IMR-90 (cell line): ENCODE measurements at regions not wholly inside any gene's neighbourhood (a gene's known extent, or its start where the extent isn't known, plus 50 kb on each side); places are given as distances from the start of the nearest gene placed in this dataset.

Experiments used
- MXI1 ChIP-seq: IDR thresholded peaks from 2 replicates; pipeline ENCODE4 v1.6.1; 2012; ENCODE audit warnings: low read depth, mild to moderate bottlenecking, low read length, moderate library complexity, borderline replicate concordance
- POLR2A ChIP-seq: IDR thresholded peaks from 2 replicates; pipeline ENCODE4 v1.6.1; 2012; ENCODE audit warnings: mild to moderate bottlenecking, low read depth, low read length
- RAD21 ChIP-seq: IDR thresholded peaks from 2 replicates; pipeline ENCODE4 v1.6.1; 2012; ENCODE audit warnings: low read length, improper control_type of control experiment
- RCOR1 ChIP-seq: IDR thresholded peaks from 2 replicates; pipeline ENCODE4 v1.6.1; 2012; ENCODE audit warnings: mild to moderate bottlenecking, low read length, improper control_type of control experiment; ENCODE audit not compliant: insufficient replicate concordance
- TF ChIP-seq, protein P1 (sequence below): conservative IDR thresholded peaks from 2 replicates; pipeline ENCODE4 v1.5.1; 2012; ENCODE audit warnings: mild to moderate bottlenecking, low read depth, low read length, improper control_type of control experiment
- TF ChIP-seq, protein P2 (sequence below): fragments of 150-350 bp; IDR thresholded peaks from 2 replicates; pipeline ENCODE4 v1.6.1; 2017; ENCODE audit warnings: mild to moderate bottlenecking, antibody characterized with exemption, low read length, low read depth

DNA sequence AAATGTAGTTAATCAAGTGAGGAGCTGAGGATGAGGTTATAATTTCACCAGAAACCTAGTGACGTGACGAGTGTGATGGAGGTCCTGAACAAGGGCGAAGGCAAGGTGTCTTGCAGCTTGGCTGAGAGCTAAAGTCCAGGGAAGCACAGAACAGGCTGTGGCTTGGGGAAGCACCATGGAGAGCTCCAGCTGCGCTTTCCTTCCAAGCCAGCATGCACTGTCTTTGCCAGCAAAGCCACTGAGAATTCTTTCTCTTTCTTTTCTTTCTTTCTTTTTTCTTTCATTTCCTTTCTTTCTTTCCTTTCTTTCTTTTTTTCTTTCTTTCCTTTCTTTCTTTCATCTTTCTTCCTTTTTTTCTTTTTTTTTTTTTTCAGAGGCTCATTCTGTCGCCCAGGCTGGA is 239.3 kb downstream of the FBXO15 start:
- TF ChIP-seq, protein P1, sequence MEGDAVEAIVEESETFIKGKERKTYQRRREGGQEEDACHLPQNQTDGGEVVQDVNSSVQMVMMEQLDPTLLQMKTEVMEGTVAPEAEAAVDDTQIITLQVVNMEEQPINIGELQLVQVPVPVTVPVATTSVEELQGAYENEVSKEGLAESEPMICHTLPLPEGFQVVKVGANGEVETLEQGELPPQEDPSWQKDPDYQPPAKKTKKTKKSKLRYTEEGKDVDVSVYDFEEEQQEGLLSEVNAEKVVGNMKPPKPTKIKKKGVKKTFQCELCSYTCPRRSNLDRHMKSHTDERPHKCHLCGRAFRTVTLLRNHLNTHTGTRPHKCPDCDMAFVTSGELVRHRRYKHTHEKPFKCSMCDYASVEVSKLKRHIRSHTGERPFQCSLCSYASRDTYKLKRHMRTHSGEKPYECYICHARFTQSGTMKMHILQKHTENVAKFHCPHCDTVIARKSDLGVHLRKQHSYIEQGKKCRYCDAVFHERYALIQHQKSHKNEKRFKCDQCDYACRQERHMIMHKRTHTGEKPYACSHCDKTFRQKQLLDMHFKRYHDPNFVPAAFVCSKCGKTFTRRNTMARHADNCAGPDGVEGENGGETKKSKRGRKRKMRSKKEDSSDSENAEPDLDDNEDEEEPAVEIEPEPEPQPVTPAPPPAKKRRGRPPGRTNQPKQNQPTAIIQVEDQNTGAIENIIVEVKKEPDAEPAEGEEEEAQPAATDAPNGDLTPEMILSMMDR = no peak
- TF ChIP-seq, protein P2, sequence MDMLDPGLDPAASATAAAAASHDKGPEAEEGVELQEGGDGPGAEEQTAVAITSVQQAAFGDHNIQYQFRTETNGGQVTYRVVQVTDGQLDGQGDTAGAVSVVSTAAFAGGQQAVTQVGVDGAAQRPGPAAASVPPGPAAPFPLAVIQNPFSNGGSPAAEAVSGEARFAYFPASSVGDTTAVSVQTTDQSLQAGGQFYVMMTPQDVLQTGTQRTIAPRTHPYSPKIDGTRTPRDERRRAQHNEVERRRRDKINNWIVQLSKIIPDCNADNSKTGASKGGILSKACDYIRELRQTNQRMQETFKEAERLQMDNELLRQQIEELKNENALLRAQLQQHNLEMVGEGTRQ = no peak
- TF ChIP-seq POLR2A (no peak), MXI1 (0 out of 2 replicates have a peak, but pooled peaks have one; percentile 34), RAD21 (no peak; the same call in 1 of the 2 replicates), RCOR1 (no peak)
